GM18909 (cell line): ENCODE measurements at regions not wholly inside any gene's neighbourhood (a gene's known extent, or its start where the extent isn't known, plus 50 kb on each side); places are given as distances from the start of the nearest gene placed in this dataset.

Experiments used
- ATAC-seq: cut with Tn5 transposase; IDR thresholded peaks from one replicate; pipeline ENCODE4 v1.9.1; 2021; ENCODE audit warnings: mild to moderate bottlenecking; ENCODE audit not compliant: unreplicated experiment, poor library complexity

DNA sequence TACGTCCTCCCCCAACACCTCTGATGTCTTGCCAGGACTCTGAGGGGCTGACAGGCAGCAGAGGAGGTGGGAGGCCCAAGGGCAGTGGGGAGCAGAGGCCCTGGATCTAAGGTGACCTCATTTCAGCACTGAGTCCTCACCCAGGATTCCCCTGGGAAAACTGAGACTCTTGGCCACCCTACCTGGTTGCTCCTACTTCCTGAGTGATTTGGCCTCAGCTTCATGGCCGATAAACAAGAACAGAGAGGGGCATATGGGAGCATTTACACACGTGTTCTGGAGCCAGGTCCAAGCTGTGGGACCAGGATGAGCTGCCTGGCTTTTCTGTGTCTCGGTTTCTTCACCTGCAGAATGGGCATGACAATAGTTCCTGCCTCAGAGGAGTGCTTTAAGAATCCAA is 133.8 kb downstream of the ANKRD60 start:
- ATAC-seq = no peak

DNA sequence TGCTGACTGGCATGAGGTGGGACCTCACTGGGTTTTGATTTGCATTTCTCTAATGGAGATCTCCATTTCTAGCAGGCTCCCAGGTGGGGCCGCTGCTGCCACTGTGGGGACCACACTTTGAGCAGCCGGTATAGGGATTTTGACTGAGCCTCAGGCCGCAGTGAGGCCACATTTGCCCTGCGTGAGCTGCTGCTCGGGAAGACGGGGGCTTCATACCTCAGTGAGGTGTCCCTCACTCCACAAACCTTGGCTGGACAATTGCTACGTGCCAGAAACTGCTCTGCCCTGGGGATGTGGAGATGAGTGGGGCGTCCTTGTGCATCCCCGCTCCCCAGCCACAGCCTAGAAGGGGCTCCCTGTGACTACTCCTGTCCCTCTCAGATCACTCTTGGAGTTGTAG is 134.3 kb downstream of the ANKRD60 start:
- no peak for ATAC-seq

DNA sequence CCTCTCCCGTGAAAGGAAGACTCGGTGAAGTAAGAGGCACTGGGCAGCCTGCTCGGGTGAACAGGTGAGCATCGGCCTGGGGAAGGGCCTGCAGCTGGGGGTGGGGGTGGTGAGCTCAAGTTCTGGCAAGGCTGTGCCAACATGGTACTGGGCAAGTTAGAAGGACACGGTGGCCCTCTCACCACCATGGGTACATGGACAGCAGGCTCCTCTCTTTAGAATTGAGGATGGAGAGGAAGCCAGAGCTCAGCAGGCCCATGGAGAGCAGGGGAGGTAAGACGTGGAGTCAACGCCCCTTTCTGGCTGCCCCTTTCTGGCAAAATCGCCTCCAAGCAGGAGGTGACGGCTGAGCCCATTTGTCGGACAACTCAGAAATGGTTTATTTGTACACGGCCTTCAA is 135.6 kb downstream of the ANKRD60 start:
- ATAC-seq = no peak

DNA sequence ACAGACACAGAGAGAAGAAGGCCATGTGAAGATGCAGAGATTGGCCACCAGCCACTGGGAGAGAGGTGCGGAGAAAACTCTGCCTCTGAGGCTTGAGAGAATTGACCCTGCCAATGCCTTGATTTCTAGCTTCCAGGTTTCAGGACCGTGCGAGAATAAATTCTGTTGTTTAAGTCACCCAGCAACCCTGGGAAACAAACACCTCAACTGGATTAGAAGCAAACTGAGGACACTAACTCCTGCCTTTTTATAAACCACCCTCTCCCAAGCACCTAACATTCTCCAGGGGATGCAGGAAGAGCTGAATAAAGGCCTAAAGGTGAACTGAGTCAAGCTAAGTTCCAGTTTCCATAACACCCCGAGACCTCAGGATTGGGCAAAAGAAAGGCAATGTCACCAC is 136.1 kb downstream of the ANKRD60 start:
- ATAC-seq = no peak

DNA sequence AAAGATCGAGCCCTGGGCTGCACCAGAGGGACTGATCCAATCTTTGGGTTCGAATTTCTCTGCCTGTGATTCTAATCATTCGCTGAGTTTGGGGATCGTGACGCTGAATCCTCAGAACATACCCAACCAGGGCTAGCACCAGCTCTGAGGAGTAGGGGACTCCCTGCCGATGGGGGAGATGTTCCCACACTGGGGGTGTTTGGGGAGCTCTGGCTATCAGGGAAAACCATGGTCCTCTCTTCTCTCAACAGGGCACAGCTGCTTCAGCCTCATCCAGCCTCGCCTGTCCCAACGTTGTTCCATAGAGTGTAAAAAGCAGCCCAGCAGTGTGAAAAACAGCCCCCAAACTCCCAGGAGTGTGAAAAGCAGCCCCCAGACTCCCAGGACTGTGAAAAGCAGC is 136.6 kb downstream of the ANKRD60 start:
- ATAC-seq = no peak

DNA sequence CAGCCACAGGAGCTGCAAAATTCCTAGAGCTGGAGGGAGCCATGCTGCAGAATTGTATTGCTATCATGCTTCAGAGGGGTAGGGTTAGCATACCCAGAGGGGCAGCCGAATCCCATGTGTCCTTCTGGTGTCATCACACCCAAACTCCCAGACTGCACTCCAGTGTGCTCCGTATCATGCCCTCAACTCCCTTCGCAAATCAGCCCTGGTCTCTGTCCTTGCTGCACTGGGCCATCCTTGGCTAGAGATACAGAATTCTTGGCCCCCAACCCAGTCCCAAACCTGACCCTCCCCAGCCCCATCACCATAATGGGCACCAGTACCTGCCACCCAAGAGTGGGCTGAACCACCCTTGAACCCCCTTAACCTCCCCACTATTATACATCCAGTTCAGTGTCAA is 138.3 kb downstream of the ANKRD60 start:
- ATAC-seq = no peak

DNA sequence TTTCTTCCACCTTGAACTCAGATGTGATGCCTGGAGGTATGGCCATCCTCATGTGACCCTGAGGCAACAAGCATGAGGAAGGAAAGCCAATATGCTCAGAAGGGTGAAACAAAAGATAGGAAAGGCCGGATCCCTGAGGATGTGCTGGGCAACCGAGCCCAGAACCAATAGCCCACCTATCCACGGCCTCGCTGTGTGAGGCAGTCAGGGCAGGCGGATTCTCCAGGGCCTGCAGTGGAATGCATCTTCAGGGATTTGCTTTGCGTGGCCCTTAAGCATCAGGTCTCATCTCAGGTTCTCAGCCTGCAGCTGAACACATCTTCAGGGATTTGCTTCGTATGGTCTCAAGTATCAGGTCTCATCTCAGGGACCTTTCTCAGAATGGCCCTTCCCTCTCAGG is 139.8 kb downstream of the ANKRD60 start:
- no peak for ATAC-seq

DNA sequence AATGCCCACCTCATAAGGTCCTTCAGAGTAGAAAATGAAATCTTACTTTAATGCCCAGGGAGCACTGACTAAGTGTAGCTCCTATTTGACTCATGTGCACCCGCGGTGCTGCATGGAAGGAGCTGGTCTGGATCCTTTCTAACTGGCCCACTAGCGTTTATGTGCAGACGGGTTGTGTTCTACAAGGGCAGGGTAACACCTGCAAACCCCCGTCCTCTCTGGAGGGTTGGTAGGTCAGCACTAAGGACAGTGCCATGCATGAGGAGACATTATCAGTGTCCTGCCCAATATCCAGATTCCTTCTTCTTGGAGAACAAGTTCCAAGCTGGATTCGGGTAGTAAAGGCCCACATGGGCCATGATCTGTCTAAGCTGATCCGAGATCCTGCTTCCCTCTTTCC is 140.3 kb downstream of the ANKRD60 start:
- no peak for ATAC-seq

DNA sequence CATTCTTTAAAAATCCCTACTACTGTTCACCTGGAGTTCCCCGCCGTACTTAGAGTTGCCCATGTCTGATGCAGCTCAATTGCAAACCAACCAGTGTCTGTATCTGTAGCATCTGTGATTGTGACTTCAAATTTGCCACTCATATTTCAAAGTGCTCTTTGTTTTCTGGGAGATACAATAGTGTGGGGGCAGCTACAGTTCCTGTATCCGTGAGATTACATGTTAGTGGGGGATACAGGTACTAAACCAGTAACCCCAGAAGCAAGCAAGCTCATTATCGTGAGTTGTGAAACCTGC is 140.9 kb downstream of the ANKRD60 start:
- no peak for ATAC-seq

DNA sequence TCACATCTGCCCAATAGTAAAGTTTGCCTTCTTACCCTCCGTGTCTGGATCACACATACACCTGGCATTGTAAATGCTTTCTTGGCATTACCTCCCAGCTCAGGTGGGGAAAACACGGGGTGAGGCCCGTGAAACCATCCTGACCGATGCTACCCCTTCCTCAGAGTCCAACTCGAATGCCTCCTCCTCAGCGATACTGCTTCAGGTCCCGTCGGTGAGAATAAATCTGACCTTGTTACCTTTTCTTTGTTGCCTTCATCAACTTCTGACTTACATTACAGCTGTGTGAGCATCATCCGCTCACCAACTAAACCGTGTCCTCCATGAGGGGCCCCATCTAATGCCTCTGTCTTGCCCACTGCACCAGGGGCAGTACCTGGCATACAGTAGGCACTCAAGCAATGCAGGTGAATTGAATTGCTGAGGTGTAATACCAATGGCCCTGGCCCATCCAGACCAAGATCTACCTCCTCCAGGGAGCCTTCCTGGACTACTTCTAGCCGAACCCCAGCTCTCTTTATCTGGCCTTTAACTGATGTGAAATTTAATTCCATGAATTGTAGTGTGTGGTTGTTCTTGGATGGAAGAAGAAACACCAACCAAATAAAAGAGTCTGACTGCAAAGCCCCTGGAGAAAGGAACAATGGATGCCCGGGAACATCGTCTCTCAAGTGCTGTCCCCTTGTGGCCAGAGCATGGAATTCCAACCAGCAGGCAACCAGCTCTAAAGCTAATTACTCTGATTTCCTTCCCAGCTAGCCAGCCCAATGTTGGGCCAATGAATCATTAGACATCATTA is 141.5 kb downstream of the ANKRD60 start:
- ATAC-seq = no peak

DNA sequence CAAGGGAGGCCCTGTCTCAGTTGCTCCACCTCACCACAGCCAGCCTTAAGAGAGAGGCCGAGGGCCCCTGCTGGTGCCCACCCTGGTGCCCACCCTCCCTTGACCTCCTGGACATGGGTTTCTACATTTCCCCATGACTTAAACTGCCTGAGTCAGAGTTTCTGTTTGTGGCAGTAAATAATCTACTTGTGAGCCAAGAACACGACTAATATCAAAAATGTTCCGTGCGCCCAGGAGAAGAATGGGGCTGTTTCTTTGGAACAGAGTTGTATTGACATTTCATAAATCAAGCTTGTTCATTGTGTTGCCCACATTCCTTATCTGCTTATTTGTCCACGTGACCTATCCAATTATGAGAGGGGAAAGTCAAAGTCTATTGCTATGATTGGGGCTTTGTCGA is 143.5 kb downstream of the ANKRD60 start:
- ATAC-seq = no peak

DNA sequence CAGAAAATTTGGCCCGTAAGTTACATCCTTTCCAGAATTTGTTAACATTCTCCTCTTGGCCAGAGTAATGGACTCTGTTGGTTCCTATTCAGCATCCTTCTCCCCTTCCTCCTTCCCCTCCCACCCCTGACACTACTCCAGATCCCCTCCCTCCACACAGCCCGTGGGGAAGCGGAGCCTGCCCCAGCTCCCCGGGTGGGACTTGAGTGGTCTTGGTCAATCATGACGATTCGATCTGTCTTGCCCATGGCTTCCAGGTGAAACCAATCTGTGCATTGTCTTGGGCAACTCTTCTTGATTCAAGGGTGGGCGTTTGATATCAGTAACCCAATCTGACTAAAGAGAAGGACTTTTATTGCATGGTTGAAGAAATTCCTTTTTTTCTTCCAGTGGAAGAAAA is 143.9 kb downstream of the ANKRD60 start:
- no peak for ATAC-seq

DNA sequence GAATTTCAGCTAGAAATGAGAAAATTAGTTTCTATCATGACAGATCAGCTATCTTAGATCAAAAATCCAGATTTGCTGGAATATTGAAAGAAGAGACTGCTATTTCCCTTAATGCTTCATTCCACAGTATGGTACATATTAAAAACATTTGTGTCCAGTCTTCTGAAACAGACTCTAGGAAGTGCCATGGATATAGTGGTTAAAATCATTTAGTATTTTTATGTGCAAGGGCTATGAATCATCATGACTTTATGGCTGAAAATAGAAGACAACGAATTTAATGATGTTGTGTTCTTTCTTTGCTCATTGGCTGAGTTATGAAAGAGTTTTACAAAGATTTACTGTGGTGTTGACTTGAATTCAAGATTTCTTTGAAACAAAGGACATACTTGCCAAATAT is 146.6 kb downstream of the ANKRD60 start:
- no peak for ATAC-seq

DNA sequence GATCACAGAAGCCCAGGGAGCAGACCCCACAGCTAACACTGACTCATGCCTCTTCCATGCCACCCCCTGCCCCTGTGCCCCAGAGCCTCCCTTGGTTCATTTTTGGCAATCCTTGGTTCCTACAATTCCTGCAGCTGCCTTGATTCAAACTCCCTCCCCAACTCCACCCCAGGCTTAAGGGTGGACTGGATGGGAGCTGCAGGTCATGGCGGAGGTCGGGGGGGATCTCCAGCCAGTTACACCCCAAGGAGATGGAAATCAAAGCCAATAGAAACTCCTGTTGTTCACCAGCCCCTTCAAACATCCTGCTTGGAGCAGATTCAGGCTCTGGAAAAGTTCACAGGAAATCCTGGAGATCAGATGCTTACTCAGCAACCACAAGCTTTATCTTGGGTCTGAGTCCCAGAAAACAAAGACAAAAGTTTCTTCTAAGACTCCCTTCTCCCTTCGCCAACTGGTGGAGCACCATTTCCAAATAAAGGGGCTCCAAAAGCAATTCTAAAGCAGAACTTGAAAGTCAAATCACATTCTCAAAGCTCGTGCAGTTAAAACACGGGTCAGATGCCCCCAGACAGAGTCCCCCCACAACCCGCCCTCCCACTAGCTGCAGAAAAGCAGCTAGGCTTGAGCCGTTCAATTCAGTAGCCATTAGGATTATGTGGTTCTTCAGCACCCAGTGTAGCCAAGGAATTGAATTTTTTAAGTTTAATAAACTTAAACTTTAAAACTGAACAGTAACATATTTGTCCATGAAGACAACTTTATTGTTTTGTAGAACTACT is 149.5 kb downstream of the ANKRD60 start:
- ATAC-seq = no peak

DNA sequence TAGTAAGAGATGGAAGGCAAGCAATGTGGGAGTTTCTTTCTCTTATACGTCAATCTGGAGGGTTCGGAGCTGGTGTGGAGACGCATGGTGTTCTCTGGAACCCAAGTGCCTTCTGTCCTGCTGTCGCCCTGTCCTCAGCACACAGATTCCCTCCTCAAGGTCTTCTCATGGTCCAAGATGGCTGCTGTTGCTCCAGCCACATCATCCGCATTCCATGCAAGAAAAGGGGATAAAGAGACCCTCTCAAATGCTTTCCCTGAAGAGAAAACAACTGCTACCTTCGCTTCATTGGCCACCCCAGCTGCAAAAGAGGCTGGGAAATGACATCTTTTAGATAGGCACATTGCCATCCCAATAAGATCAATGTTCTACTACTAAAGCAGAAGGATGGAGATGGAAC is 151.2 kb downstream of the ANKRD60 start:
- no peak for ATAC-seq

DNA sequence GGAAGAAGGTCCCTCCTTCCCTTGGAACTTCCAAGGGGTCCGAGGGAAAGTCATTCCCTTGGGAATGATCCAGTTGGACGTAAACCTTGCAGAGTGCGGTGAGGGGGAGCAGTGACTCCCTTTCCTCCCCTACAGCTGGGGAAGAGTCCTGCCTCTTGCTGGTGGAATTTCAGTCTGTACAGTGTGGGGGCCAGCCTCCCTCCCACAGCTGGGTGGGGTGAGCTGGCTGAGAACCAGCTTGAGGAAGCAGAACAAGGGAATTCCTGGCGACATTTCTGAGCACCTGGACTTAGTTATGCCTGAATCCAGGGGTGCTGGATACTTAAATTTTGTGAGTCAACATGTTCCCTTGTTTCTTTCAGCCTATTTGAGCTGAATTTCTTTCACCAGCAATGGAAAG is 152.0 kb downstream of the ANKRD60 start:
- ATAC-seq = no peak

DNA sequence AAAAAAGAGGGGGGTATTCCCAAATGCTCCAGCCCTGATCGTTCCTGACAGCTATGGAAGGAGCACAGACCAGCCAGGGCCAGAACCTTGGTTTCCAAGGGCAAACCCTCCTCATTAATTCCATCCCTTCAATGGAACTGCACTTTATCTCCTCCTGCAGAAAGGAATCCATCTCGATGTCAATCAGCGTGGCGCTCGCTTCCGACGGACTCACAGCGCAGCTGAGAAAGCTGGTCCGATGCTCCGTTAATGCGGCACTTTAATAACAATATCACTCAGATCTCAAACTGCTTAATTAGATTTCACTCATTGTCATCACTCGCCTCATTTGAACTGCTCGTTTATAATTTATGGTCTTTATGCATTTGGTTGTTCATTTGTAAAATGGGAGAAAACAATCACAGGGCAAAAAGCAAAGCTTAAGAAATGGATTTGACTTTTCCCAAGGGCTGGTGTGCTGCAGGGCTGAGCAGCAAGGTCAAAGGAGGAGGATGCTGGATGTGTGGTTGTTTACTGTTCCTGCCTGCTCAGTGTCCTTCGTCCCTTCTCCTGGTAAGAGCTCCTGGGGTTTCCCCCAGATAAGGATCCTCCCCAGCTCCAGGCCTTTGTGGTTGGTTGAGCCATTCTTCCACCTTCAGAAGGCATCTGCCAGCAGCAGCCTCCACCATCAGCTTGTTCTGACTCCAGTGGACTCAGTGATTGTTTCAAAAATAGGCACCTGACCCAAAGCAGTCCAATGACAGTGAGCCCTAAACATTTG is 152.7 kb downstream of the ANKRD60 start:
- no peak for ATAC-seq

DNA sequence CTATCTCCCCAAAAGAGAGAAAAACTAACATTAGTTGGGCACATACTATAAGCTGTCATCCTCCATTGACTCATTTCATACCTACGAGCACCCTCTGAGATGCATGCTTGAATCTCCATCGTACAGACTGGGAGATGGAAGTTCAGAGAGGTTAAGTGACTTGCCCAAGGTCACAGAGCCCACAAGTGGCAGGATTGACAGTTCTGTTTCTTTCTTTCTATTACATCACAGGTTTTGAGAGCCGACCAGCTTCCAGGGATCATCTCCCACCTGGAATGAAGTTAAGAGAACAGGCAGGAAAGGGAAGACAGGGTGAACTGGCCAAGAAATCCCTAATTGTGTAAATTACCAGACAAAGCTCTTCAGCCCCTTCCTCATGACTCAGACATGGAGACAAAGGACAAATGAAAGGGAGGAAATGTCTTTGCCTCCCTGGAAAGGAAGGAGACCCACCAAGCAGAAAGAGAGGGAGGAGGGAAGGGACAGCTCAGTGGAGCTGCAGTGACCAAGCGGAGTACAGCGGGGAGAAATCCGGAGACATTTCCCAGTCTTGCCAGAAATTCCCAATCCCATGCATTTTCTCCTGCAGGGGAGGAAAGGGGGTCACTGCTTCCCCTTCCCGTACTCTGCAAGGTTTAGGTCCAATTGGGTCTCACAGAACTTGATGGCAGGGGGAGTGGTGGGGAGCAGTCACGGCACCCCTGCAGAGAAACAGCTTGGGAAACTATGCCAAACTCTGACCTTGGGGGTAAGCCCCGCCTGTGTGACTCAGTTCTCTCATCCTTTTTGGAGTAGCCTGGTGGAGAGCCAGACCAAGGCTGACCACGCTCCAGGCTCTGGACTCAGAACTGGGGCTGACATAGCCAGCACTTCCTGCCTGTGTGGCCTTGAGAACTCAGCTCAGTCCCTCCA is 154.3 kb downstream of the ANKRD60 start:
- ATAC-seq = no peak

DNA sequence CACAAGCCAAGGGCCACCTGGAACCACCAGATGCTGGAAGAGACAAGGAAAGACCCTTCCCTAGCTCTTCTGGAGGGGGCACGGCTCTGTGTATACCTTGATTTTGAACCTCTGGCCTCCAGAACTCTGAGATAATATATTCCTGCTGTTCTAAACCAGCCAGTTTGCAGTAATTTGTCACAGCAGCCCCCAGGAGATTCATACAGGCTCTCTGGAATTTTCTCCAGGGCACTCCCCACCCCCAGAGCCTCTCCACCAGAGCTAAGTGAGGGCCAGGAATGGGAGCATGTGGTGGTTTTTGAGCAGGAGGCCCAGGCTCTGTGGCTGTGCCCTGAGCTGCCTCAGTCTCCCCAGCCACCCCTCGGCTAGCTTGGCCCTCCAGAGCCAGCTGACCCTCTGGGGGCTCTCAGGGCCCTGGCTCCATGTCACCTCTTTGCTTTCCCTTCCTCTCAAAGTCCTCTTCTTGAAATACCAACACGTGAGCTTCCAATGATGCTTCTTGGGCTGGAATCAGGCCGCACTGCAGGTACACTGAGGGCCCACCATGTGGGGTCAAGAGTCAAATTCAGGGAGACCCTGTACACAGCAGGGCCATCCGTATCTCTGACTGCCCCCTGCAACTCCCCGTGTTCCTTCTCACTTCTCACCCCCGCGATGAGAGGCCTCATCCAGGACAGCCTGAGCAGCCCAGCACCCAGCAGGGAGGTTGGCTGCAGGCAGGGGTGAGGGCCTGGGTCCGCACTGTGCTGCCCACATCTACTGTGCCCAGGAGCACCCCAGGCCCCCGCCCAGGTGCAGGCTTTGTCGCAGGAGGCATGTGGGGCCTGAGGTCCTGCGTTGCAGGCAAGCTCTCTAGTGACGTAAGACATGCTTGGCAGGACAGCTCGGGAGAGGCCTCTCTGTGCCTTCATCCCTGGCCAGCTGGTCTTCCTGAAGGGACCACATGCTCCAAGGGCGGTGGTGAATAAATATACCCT is 155.5 kb downstream of the ANKRD60 start:
- no peak for ATAC-seq
